Mucosa of descending colon (tissue), 3 donors: ENCODE measurements at regions not wholly inside any gene's neighbourhood (a gene's known extent, or its start where the extent isn't known, plus 50 kb on each side); places are given as distances from the start of the nearest gene placed in this dataset.
"Not testable (repeated sequence)": the region's sequence is repeated elsewhere in the genome, so short reads cannot be mapped to it uniquely, and the experiment has no call there.

Source experiments
- ATAC-seq: fragments of 200-7000 bp; cut with Tn5 transposase; one replicate; pipeline ENCODE4 v1.9.1; 2020; ENCODE audit warnings: mild to moderate bottlenecking, moderate library complexity
- DNase-seq, 3 donors: peaks; one replicate each; pipeline ENCODE4 v3.0.0-alpha.2; 2020
- H3K36me3 ChIP-seq: fragments of 200-600 bp; one replicate; pipeline ENCODE4 v1.8.0; 2021; ENCODE audit warnings: low read depth, mild to moderate bottlenecking
- H3K4me1 ChIP-seq: fragments of 200-600 bp; one replicate; pipeline ENCODE4 v1.8.0; 2021; ENCODE audit warnings: low read depth, mild to moderate bottlenecking
- H3K4me3 ChIP-seq: fragments of 200-600 bp; one replicate; pipeline ENCODE4 v1.8.0; 2021; ENCODE audit warnings: mild to moderate bottlenecking
- H3K9me3 ChIP-seq: fragments of 200-600 bp; one replicate; pipeline ENCODE4 v1.8.0; 2021; ENCODE audit warnings: mild to moderate bottlenecking
- CTCF ChIP-seq: fragments of 200-600 bp; IDR thresholded peaks from one replicate; pipeline ENCODE4 v1.8.0; 2022; ENCODE audit warnings: antibody characterized with exemption, mild to moderate bottlenecking
- intact Hi-C, 2 donors: fragments of 100-400 bp; cut with DNase I in 1 of 2; cut with micrococcal nuclease in 1 of 2; formaldehyde crosslinking; loops; one replicate each; pipeline versions ENCODE4 v1.11.0 to v1.11.1; 2022; cut with DNase I, micrococcal nuclease
- donor health status: DM: no; HTN: no; CAD: no; lungs with moderate emphysema.
- donor health status: DM: no; HTN: no; CAD: no.
- donor health status: DM: no; HTN: yes; CAD: no.

- intact Hi-C loops: no loop called here
- H3K36me3 ChIP-seq: no peaks in the 10 kb centered on the region
- H3K4me3 ChIP-seq: no peak overlapping the region
- no peak for DNase-seq
- ATAC-seq: no peak
- no peaks in the 10 kb centered on the region for H3K9me3 ChIP-seq
- no peaks in the 10 kb centered on the region for H3K4me1 ChIP-seq
- no peak for TF ChIP-seq CTCF
These were observed 431.3 kb downstream of the HS3ST3B1 start for GRCh38 chr17:14732211-14732610.

GRCh38 chr17:14731591-14731990 lies 430.7 kb downstream of the HS3ST3B1 start:
- TF ChIP-seq CTCF: no peak
- intact Hi-C loops: no loop called here
- no peak for DNase-seq
- no peak overlapping the region for H3K4me3 ChIP-seq
- no peaks in the 10 kb centered on the region for H3K36me3 ChIP-seq
- no peaks in the 10 kb centered on the region for H3K4me1 ChIP-seq
- no peaks in the 10 kb centered on the region for H3K9me3 ChIP-seq
- ATAC-seq: no peak

- intact Hi-C loops: no loop called here
- Histone ChIP-seq H3K4me1 (no peaks in the 10 kb centered on the region), H3K9me3 (no peaks in the 10 kb centered on the region), H3K36me3 (no peaks in the 10 kb centered on the region), H3K4me3 (no peak overlapping the region)
- no peak for TF ChIP-seq CTCF
- no peak for DNase-seq
- ATAC-seq: no peak
These were observed 429.9 kb downstream of the HS3ST3B1 start for GRCh38 chr17:14730821-14731220.

GRCh38 chr17:14725729-14726128 lies 424.8 kb downstream of the HS3ST3B1 start:
- ATAC-seq (no peak), DNase-seq (no peak)
- intact Hi-C loops: no loop called here
- Histone ChIP-seq H3K9me3 (no peaks in the 10 kb centered on the region), H3K4me1 (no peaks in the 10 kb centered on the region), H3K4me3 (no peak overlapping the region), H3K36me3 (no peaks in the 10 kb centered on the region)
- TF ChIP-seq CTCF: no peak

- ATAC-seq (no peak), DNase-seq (no peak)
- Histone ChIP-seq H3K4me3 (no peak overlapping the region), H3K9me3 (no peaks in the 10 kb centered on the region), H3K4me1 (no peaks in the 10 kb centered on the region), H3K36me3 (no peaks in the 10 kb centered on the region)
- intact Hi-C loops: no loop called here
- TF ChIP-seq CTCF: no peak
These were observed 423.9 kb downstream of the HS3ST3B1 start for GRCh38 chr17:14724770-14725169.

GRCh38 chr17:14723349-14723748 lies 422.5 kb downstream of the HS3ST3B1 start:
- H3K9me3 ChIP-seq, intact Hi-C loops, DNase-seq, ATAC-seq, H3K4me3 ChIP-seq, H3K4me1 ChIP-seq, H3K36me3 ChIP-seq: not testable (repeated sequence)
